A673 (cell line): ENCODE measurements at regions not wholly inside any gene's neighbourhood (a gene's known extent, or its start where the extent isn't known, plus 50 kb on each side); places are given as distances from the start of the nearest gene placed in this dataset.

Experiments
- CTCF ChIP-seq: fragments of 300-800, 200-600 bp; sonication (generic); conservative IDR thresholded peaks from 2 replicates; pipeline ENCODE4 v1.5.1; 2017; ENCODE audit warnings: low read depth, mild to moderate bottlenecking, antibody characterized with exemption, low read length, moderate library complexity, mixed read lengths
- EZH2 ChIP-seq: fragments of 200-600 bp; sonication (generic); IDR thresholded peaks from 2 replicates; pipeline ENCODE4 v1.6.1; 2017; ENCODE audit warnings: borderline replicate concordance, low read depth, mild to moderate bottlenecking, mixed read lengths, antibody characterized with exemption, low read length; ENCODE audit not compliant: poor library complexity, severe bottlenecking

GRCh38 chr11:71081704-71082230 lies 170.6 kb downstream of the SHANK2 start:
- TF ChIP-seq CTCF (no peak), EZH2 (no peak)
